B cell (primary cell): ENCODE measurements at regions not wholly inside any gene's neighbourhood (a gene's known extent, or its start where the extent isn't known, plus 50 kb on each side); places are given as distances from the start of the nearest gene placed in this dataset.

Experiments
- ATAC-seq: fragments of 200-7000 bp; cut with Tn5 transposase; one replicate; pipeline ENCODE4 v1.10.0; 2021; ENCODE audit warnings: low read depth, mild to moderate bottlenecking, moderate number of reproducible peaks, moderate library complexity
- CTCF ChIA-PET: fragments of 350-600 bp; sonication (Branson Sonifier 250); formaldehyde crosslinking; loops from one replicate; lab custom pipeline; 2021; ENCODE audit warnings: antibody characterized with exemption, inconsistent platforms; lab: Charles Lee
- POLR2A ChIA-PET: fragments of 350-600 bp; sonication (Branson Sonifier 250); formaldehyde crosslinking; loops from one replicate; lab custom pipeline; 2021; ENCODE audit warnings: antibody characterized with exemption; lab: Charles Lee
- DNase-seq: peaks from one replicate; pipeline ENCODE4 v3.0.0; 2013
- H2AFZ ChIP-seq: 2 replicates; pipeline ENCODE4 v1.6.1; 2012; ENCODE audit warnings: mild to moderate bottlenecking, low read depth, low read length; ENCODE audit not compliant: insufficient read depth, poor library complexity, severe bottlenecking
- H3K27ac ChIP-seq, 2 donors: 1 replicate in 1 of 2; 2 replicates in 1 of 2; pipeline ENCODE4 v1.5.1; 2012 to 2013; ENCODE audit warnings: low read length in 2 of 2, mild to moderate bottlenecking in 2 of 2, moderate library complexity in 1 of 2
- H3K27me3 ChIP-seq, 4 experiments: fragments of 200-600 bp in 1 of 4; sonication (generic) in 1 of 4; replicated peaks in 1 of 4; 1 replicate in 2 of 4; 2 replicates in 2 of 4; pipeline versions ENCODE4 v1.6.1 to v1.7.0; 2013 to 2016; ENCODE audit warnings: low read length in 3 of 4, mild to moderate bottlenecking in 2 of 4, mixed read lengths in 1 of 4, moderate library complexity in 1 of 4; ENCODE audit not compliant: insufficient read depth in 4 of 4, control insufficient read depth in 3 of 4; ENCODE audit errors: control extremely low read depth in 1 of 4
- H3K36me3 ChIP-seq, 2 experiments: replicated peaks in 1 of 2; 1 replicate in 1 of 2; 2 replicates in 1 of 2; pipeline versions ENCODE4 v1.6.1 to v1.7.1; 2013; ENCODE audit warnings: low read length in 1 of 2; ENCODE audit not compliant: insufficient read depth in 2 of 2, control insufficient read depth in 1 of 2; ENCODE audit errors: control extremely low read depth in 1 of 2, extremely low read depth in 1 of 2
- H3K4me1 ChIP-seq, 2 donors: fragments of 200-600 bp in 1 of 2; sonication (generic) in 1 of 2; 1 replicate in 1 of 2; 2 replicates in 1 of 2; pipeline versions ENCODE4 v1.5.1 to v1.6.1; 2013 to 2017; ENCODE audit warnings: low read length in 2 of 2; ENCODE audit not compliant: control insufficient read depth in 2 of 2, insufficient read depth in 2 of 2
- H3K4me2 ChIP-seq: replicated peaks from 2 replicates; pipeline ENCODE3; 2012; ENCODE audit warnings: mild to moderate bottlenecking, low read depth, low read length; ENCODE audit not compliant: poor library complexity, severe bottlenecking
- H3K4me3 ChIP-seq, 5 experiments: fragments of 200-600 bp in 1 of 5; sonication (generic) in 1 of 5; 1 replicate in 3 of 5; 2 replicates in 2 of 5; pipeline versions ENCODE4 v1.5.1 to v1.7.0; 2011 to 2016; ENCODE audit warnings: low read length in 4 of 5, mild to moderate bottlenecking in 4 of 5, low read depth in 2 of 5, control low read depth in 1 of 5, moderate library complexity in 1 of 5; ENCODE audit not compliant: insufficient read depth in 1 of 5; ENCODE audit errors: control extremely low read depth in 1 of 5, extremely low read depth in 1 of 5
- H3K79me2 ChIP-seq: fragments of 200-600 bp; sonication (generic); one replicate; pipeline ENCODE4 v1.6.0; 2016; ENCODE audit warnings: low read length; ENCODE audit not compliant: control insufficient read depth, insufficient read depth
- H3K9ac ChIP-seq: fragments of 200-600 bp; sonication (generic); 2 replicates; pipeline ENCODE4 v1.6.1; 2017; ENCODE audit warnings: mild to moderate bottlenecking, low read length, moderate library complexity
- H3K9me3 ChIP-seq, 3 donors: one replicate each; pipeline versions ENCODE4 v1.6.1 to v1.7.1; 2013; ENCODE audit warnings: low read length in 2 of 3; ENCODE audit not compliant: control insufficient read depth in 2 of 3, insufficient read depth in 1 of 3; ENCODE audit errors: control extremely low read depth in 1 of 3
- H4K20me1 ChIP-seq: 2 replicates; pipeline ENCODE4 v1.6.0; 2012; ENCODE audit warnings: mild to moderate bottlenecking, low read length; ENCODE audit not compliant: insufficient read depth, control insufficient read depth, poor library complexity, severe bottlenecking
- H3K27ac Mint-ChIP-seq: one replicate; pipeline ENCODE4 v1.8.0; 2021; ENCODE audit warnings: mixed read lengths
- H3K27me3 Mint-ChIP-seq: one replicate; pipeline ENCODE4 v1.8.0; 2021; ENCODE audit warnings: mixed read lengths
- H3K4me1 Mint-ChIP-seq: one replicate; pipeline ENCODE4 v1.8.0; 2021; ENCODE audit warnings: mixed read lengths
- H3K4me3 Mint-ChIP-seq: one replicate; pipeline ENCODE4 v1.8.0; 2021; ENCODE audit warnings: mixed read lengths
- H3K9me3 Mint-ChIP-seq: one replicate; pipeline ENCODE4 v1.8.0; 2022; ENCODE audit warnings: mixed read lengths; ENCODE audit not compliant: insufficient read depth
- CTCF ChIP-seq: fragments of 200-600 bp; IDR thresholded peaks from one replicate; pipeline ENCODE4 v1.8.0; 2022; ENCODE audit warnings: antibody characterized with exemption, mild to moderate bottlenecking
- EZH2 ChIP-seq: IDR thresholded peaks from 2 replicates; pipeline ENCODE4 v1.6.1; 2012; ENCODE audit warnings: borderline replicate concordance, low read depth, mild to moderate bottlenecking, moderate library complexity, low read length; ENCODE audit not compliant: insufficient read depth, poor library complexity, severe bottlenecking
- WGBS: methylation state at CpG from one replicate; pipeline ENCODE4 v1.1.5; 2013; ENCODE audit warnings: missing lambda C conversion rate; ENCODE audit not compliant: insufficient coverage; 5-methylcytosine and 5-hydroxymethylcytosine counted together
- intact Hi-C: fragments of 100-400 bp; cut with micrococcal nuclease; formaldehyde crosslinking; loops from one replicate; pipeline ENCODE4 v1.10.0; 2022

- TF ChIP-seq CTCF: no peak
- TF ChIP-seq EZH2: no peak
These were observed 332.6 kb downstream of the SLC16A7 start for GRCh38 chr12:59928416-59928815.

GRCh38 chr12:59929110-59929509, 333.3 kb downstream of the SLC16A7 start:
- CTCF ChIA-PET: no interaction called here
- no peaks in the 10 kb centered on the region for H3K9me3 ChIP-seq

More at GRCh38 chr12:59928416-59928815, 332.6 kb downstream of the SLC16A7 start:
- Histone ChIP-seq H3K9me3 (no peaks in the 10 kb centered on the region), H2AFZ (no peak overlapping the region), H3K4me2 (no peak overlapping the region), H3K79me2 (no peaks in the 10 kb centered on the region), H3K9ac (no peak overlapping the region), H3K36me3 (no peaks in the 10 kb centered on the region), H3K27ac (no peak overlapping the region), H4K20me1 (no peaks in the 10 kb centered on the region), H3K27me3 (no peaks in the 10 kb centered on the region), H3K4me3 (no peak overlapping the region), H3K4me1 (no peaks in the 10 kb centered on the region)
- intact Hi-C loops: no loop called here
- no peaks in the 10 kb centered on the region for H3K4me1 Mint-ChIP-seq
- H3K27ac Mint-ChIP-seq: no peak overlapping the region
- peaks cover 6% of the 10 kb centered on the region for H3K9me3 Mint-ChIP-seq
- H3K27me3 Mint-ChIP-seq: no peaks in the 10 kb centered on the region
- POLR2A ChIA-PET: no interaction called here
- DNase-seq (no peak), ATAC-seq (no peak)
- CTCF ChIA-PET: no interaction called here
- no peak overlapping the region for H3K4me3 Mint-ChIP-seq
- WGBS: 91% methylated on average over 1 of the region's 1 CpG

More at GRCh38 chr12:59929110-59929509, 333.3 kb downstream of the SLC16A7 start:
- H3K79me2 ChIP-seq: no peaks in the 10 kb centered on the region
- no CpG with 5 or more reads among the region's 2 CpGs for WGBS
- POLR2A ChIA-PET: no interaction called here
- H3K4me3 ChIP-seq: no peak overlapping the region
- no peaks in the 10 kb centered on the region for H4K20me1 ChIP-seq
- H3K4me1 ChIP-seq: no peaks in the 10 kb centered on the region
- no peaks in the 10 kb centered on the region for H3K36me3 ChIP-seq
- no peak overlapping the region for H3K9ac ChIP-seq
- ATAC-seq (no peak), DNase-seq (no peak)
- intact Hi-C loops: no loop called here
- TF ChIP-seq EZH2 (no peak), CTCF (no peak)
- H3K27me3 ChIP-seq: no peaks in the 10 kb centered on the region
- H3K4me2 ChIP-seq: no peak overlapping the region
- no peak overlapping the region for H2AFZ ChIP-seq
- no peak overlapping the region for H3K4me3 Mint-ChIP-seq
- no peak overlapping the region for H3K27ac ChIP-seq
- H3K27me3 Mint-ChIP-seq: no peaks in the 10 kb centered on the region
- peaks cover 4% of the 10 kb centered on the region for H3K9me3 Mint-ChIP-seq
- H3K27ac Mint-ChIP-seq: no peak overlapping the region
- H3K4me1 Mint-ChIP-seq: no peaks in the 10 kb centered on the region
